ENCODE measurements at regions not wholly inside any gene's neighbourhood (a gene's known extent, or its start where the extent isn't known, plus 50 kb on each side); places are given as distances from the start of the nearest gene placed in this dataset.

DNA sequence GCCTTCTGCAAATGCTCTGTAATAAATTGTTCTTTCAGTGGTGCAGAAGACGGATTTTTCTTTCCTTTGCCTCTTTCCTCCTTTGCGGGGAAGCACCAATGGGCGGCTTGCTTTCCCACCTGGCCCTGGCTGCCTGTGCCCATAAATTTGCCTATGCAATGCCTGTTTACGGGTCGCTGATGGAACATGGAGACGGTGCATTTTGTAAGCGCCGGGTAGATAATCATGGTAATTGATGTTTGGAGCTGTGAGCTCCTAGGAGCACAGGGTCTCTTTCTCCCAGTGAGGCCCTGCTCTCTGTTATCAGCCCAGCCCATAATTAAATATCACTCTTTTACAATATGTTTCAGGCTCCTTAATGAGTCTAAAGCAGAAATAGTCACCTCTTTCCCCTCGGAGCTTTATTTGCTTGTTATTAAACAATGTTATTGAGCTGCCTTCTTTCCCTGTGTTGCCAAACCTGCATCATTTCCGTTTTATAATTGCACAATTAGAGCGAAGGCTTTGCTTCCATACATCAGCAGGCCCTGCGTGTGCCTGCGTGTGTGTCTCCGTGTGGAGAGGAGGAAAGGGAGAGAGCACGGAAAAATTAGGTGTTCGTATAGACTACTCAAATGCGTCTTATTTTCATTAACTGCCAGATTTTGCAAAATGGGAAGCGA, 437.4 kb upstream of the POU3F3 start:
- Mint-ChIP-seq H3K4me1 (no peaks in the 10 kb centered on the region), H3K9me3 (no peaks in the 10 kb centered on the region), H3K27me3 (ENCODE audit: low read depth) (peaks cover 52% of the 10 kb centered on the region), H3K27ac (no peak overlapping the region), H3K36me3 (no peaks in the 10 kb centered on the region), H3K4me3 (no peak overlapping the region)
- no peak for DNase-seq (ENCODE audit: low spot score in 2 of 2, unreplicated experiment in 2 of 2)
- TF ChIP-seq, protein P1, sequence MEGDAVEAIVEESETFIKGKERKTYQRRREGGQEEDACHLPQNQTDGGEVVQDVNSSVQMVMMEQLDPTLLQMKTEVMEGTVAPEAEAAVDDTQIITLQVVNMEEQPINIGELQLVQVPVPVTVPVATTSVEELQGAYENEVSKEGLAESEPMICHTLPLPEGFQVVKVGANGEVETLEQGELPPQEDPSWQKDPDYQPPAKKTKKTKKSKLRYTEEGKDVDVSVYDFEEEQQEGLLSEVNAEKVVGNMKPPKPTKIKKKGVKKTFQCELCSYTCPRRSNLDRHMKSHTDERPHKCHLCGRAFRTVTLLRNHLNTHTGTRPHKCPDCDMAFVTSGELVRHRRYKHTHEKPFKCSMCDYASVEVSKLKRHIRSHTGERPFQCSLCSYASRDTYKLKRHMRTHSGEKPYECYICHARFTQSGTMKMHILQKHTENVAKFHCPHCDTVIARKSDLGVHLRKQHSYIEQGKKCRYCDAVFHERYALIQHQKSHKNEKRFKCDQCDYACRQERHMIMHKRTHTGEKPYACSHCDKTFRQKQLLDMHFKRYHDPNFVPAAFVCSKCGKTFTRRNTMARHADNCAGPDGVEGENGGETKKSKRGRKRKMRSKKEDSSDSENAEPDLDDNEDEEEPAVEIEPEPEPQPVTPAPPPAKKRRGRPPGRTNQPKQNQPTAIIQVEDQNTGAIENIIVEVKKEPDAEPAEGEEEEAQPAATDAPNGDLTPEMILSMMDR (IDR thresholded peaks at IDR 0.05; ENCODE audit: unreplicated experiment): no peak

DNA sequence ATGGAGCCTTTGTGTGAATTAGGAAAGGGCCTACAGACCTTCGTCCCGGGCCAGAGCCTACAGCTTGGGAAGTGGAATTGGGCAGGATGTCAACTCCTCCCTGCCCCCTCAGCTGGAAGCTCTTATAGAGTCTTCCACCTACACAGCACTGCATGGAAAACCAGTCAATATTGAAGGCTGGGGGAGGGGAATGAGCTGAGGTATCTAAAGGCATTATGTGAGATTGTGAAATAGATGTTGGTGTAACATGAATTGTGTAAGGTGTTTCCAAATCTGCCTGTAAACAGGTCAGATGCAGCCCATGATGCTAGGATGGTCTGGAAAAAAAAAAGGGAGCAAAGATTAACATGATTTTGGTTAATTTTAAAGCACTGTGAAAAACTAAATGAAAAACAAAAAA, 433.5 kb upstream of the POU3F3 start:
- H3K4me1 Mint-ChIP-seq: no peaks in the 10 kb centered on the region
- no peak for DNase-seq (ENCODE audit: low spot score in 2 of 2, unreplicated experiment in 2 of 2)
- H3K4me3 Mint-ChIP-seq: no peak overlapping the region
- peaks cover 40% of the 10 kb centered on the region for H3K27me3 Mint-ChIP-seq (ENCODE audit: low read depth)
- TF ChIP-seq, protein P1 (IDR thresholded peaks at IDR 0.05; ENCODE audit: unreplicated experiment): no peak
- H3K9me3 Mint-ChIP-seq: no peaks in the 10 kb centered on the region
- no peaks in the 10 kb centered on the region for H3K36me3 Mint-ChIP-seq
- H3K27ac Mint-ChIP-seq: no peak overlapping the region

DNA sequence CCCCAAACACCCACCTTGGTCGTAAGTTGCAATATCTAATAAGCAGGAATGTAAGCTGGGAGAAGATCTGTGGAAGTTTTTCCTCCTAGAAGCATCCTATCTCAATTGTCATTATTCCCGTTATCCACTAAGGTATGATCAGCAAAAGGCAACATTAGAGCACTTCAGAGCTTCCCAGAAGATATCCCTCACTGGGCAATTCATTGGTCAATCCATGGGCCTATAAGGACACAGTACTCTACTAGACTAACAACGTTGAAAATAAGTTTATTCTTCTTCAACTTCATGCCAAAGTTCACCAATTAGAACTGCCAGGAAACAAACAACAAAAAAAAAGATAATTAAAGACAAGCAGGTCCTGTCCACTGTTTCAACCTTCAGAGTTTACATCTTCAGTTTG, 433.0 kb upstream of the POU3F3 start:
- no peak overlapping the region for H3K4me3 Mint-ChIP-seq
- H3K9me3 Mint-ChIP-seq: no peaks in the 10 kb centered on the region
- no peaks in the 10 kb centered on the region for H3K4me1 Mint-ChIP-seq
- no peak overlapping the region for H3K27ac Mint-ChIP-seq
- no peak for DNase-seq (ENCODE audit: low spot score in 2 of 2, unreplicated experiment in 2 of 2)
- H3K27me3 Mint-ChIP-seq (ENCODE audit: low read depth): peaks cover 38% of the 10 kb centered on the region
- no peaks in the 10 kb centered on the region for H3K36me3 Mint-ChIP-seq
- TF ChIP-seq, protein P1 (IDR thresholded peaks at IDR 0.05; ENCODE audit: unreplicated experiment): no peak

DNA sequence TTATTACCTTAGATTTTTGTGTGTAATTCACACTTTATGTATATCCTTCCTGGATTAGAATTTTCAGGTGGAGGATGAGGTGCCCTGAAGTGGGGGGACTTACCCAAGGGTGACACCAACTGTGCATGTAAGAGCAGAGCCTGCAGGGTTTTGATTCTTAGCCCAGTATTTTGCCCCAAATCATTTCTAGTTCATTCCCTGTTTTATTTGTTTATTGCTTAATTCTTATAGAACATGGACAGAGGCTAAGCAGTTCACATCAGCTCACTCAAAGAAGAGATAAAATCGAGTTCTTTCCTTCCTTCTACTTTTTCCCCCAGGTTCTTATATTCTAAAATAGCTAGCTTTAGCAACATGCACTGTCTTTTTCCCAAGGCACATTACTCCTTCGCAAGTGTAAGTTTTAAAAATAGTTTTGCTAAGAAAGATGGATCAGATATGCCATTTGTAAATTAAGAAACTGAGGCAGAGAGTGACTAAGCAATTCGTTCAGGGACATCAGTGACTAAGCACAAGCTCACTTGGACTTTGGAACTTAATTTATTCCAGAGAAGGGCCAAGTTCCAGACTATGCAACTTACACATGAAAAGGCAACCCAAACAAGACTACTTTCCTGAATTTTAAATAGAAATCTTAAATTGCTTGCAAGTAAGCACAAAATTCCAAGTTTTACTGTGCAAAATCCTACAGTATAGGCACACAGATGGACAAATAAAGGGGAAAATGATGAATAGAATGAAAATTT, 427.9 kb upstream of the POU3F3 start:
- Mint-ChIP-seq H3K27me3 (ENCODE audit: low read depth) (peaks cover 54% of the 10 kb centered on the region), H3K36me3 (no peaks in the 10 kb centered on the region), H3K9me3 (no peaks in the 10 kb centered on the region), H3K4me3 (no peak overlapping the region), H3K4me1 (no peaks in the 10 kb centered on the region), H3K27ac (no peak overlapping the region)
- TF ChIP-seq, protein P1 (IDR thresholded peaks at IDR 0.05; ENCODE audit: unreplicated experiment): no peak
- DNase-seq (ENCODE audit: low spot score in 2 of 2, unreplicated experiment in 2 of 2): no peak

DNA sequence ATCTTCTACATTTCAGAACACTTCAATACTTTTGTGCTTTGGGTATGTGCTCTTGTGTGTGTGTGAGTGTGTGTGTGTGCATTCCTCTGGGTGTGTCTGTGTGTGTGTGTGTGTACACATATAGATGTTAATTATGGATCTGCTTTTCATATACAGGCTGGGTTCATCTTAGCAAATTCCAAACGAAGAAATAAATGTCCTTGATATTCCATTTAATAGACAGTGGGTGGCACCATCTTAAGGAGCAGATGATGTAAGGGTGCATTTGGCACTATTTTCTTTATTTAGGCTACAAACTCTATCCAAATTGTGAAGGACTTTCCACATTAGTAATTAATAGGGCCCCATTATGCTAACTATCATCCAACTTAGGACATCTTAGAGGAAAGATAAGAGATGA, 425.8 kb upstream of the POU3F3 start:
- no peaks in the 10 kb centered on the region for H3K36me3 Mint-ChIP-seq
- no peak overlapping the region for H3K27ac Mint-ChIP-seq
- TF ChIP-seq, protein P1 (IDR thresholded peaks at IDR 0.05; ENCODE audit: unreplicated experiment): no peak
- H3K27me3 Mint-ChIP-seq (ENCODE audit: low read depth): peaks cover 51% of the 10 kb centered on the region
- H3K4me1 Mint-ChIP-seq: peaks cover 14% of the 10 kb centered on the region
- no peak overlapping the region for H3K4me3 Mint-ChIP-seq
- H3K9me3 Mint-ChIP-seq: no peaks in the 10 kb centered on the region
- no peak for DNase-seq (ENCODE audit: low spot score in 2 of 2, unreplicated experiment in 2 of 2)
